GM13976 (cell line): ENCODE measurements at regions not wholly inside any gene's neighbourhood (a gene's known extent, or its start where the extent isn't known, plus 50 kb on each side); places are given as distances from the start of the nearest gene placed in this dataset.

Experiments
- DNase-seq: peaks from one replicate; pipeline ENCODE4 v3.0.0; 2012; ENCODE audit warnings: low spot score
- in situ Hi-C: fragments of 300-500 bp; cut with MboI; formaldehyde crosslinking; loops from one replicate; pipeline ENCODE4 v1.12.0; 2022; ENCODE audit warnings: low sequenced_read_pairs, mixed read lengths, inconsistent platforms; ENCODE audit not compliant: unreplicated experiment
- TF ChIP-seq, protein P1 (sequence below): IDR thresholded peaks from 2 replicates; pipeline ENCODE4 v1.5.1; 2012; ENCODE audit warnings: borderline replicate concordance, mild to moderate bottlenecking; ENCODE audit not compliant: insufficient read depth; ENCODE audit errors: extremely low read depth, missing control alignments, control extremely low read depth

DNA sequence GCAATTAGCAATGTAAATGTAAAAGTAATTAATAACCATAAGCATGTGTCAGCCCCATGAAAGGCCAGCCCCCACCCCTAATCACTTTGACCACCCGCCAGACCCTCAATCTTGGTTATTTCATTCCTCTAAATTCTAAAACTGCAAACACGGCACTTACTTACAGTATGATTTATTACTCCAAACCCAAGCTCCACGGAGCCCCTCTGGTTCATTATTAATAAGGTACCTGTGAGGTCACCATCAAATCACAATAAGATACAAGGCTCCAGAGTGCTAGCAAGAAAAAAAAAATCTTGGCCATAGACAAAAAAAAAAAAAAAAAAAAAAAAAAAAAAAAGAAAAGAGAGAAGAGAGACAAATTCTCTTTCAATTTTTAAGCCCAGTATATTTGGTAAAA is 879.5 kb downstream of the TDRD15 start:
- no peak for DNase-seq
- TF ChIP-seq, protein P1, sequence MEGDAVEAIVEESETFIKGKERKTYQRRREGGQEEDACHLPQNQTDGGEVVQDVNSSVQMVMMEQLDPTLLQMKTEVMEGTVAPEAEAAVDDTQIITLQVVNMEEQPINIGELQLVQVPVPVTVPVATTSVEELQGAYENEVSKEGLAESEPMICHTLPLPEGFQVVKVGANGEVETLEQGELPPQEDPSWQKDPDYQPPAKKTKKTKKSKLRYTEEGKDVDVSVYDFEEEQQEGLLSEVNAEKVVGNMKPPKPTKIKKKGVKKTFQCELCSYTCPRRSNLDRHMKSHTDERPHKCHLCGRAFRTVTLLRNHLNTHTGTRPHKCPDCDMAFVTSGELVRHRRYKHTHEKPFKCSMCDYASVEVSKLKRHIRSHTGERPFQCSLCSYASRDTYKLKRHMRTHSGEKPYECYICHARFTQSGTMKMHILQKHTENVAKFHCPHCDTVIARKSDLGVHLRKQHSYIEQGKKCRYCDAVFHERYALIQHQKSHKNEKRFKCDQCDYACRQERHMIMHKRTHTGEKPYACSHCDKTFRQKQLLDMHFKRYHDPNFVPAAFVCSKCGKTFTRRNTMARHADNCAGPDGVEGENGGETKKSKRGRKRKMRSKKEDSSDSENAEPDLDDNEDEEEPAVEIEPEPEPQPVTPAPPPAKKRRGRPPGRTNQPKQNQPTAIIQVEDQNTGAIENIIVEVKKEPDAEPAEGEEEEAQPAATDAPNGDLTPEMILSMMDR = no peak
- in situ Hi-C loops = no loop called here

DNA sequence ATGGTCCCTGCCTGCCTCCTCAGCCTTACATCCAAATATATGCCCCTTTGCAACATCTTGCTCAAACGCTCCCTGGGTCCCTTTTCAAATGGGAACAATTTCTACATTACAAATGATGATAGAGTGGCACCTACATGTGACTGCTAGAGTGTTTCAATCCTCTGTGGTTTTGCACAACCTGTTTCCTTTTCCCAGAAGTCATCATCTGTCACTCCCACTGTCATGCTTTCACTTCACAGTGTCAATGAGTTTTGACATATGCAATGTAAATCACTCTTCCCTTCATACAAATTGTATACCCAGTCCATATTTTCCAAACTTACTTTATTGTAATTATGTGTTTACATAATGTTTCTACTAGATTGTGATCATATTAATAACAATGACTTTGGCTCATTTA is 887.3 kb downstream of the TDRD15 start:
- in situ Hi-C loops = no loop called here
- no peak for DNase-seq
- TF ChIP-seq, protein P1 = no peak

DNA sequence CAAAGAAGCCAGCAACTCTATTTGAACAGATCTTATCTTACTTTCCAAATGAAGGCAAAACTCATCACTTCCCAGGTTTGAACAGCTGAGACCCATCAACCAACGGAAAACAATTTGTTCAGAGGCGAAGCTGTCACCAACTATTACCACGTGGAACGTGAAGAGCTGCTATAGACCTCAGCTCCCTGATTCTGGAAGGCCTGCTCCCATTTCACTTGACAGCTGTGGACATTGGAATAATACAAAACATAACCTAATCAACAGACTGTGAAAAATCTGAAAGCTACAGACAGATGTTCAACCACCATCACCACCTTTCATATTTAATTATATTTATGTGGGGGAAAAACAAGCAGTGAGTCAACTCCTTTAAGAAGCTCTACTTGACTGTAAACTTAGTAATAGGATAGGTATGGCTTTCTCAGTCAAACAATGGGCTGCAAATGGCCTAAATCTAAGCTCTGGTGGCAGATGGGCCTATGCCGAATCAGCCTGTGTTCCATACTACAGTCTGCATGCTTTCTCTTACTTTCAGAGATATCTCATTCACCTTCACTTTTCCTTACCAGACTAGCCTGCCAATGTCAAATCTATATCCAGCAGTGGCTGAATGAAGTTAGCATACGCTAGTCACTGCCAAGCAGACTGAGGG is 896.4 kb downstream of the TDRD15 start:
- in situ Hi-C loops = no loop called here
- no peak for DNase-seq
- TF ChIP-seq, protein P1 = no peak

DNA sequence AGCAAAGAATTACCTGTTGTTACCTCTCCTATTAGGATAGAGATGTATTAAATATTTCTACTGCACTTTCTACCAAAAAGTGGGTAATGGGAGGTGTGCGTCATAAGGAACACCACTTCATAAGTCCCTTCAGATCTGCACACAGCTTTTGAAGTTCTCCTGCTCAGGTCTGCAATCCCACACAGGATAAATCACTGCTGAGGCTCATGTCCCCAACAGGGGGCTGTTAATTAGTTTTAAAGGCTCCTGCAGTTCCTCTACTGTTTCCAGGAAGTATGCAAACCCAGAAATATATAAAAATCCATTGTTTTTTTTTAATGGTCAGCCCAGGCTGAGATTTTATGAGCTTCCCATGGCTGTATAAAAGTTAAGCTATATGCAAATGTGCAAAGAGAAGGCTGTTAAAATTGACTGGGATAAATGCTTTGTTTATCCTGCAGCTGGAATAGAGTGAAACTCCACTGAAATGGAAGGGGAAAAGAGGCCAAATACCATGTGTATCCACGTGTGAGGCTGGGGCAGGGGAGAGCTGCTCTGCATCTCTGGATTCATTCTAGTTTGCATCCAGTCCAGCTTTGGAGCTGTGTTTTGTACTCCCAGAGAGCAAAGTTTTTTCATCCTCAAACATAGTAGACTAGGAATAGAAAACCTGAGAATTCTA is 903.7 kb downstream of the TDRD15 start:
- in situ Hi-C loops = no loop called here
- DNase-seq = no peak
- TF ChIP-seq, protein P1 = no peak

DNA sequence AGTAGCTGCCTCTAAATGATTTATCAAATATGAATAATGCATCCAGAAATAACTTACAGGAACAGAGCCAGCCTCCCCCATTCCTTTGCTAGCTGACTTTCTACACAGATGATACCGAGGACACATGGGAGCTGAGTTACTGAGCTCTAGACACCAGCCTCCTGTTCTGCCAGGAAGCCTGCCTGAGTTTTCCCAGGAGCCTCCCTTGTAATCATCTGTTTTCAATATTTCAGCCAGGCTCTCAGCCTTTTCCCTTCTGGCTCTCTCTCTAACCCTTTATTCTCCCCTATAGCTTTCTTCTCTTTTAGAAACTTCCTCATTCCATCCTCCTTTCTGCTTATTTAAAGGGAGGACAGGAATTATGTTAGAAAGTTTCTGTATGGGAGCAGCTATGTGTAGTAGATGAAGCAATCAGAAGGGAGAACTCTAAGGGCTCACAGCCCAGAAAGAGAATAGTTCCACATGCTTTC is 911.6 kb downstream of the TDRD15 start:
- in situ Hi-C loops = no loop called here
- DNase-seq = no peak

DNA sequence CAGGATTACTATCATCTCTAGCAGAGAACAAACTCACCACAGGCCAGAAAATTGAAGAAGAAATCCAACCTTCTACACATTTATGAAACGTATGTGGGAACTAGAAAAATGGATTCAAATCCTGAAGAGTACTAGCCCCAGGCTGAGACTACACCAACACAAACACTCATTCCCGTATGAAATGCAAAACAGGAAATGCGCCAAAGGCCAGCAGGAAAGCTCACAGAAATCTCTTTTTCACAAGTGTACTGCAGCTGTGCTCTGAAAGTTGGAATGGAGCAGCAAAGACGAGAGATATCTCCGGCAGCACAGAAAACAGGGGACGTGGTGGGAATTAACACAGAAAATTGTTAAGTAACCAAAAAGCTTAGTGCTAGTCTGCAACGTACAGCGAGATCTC is 913.5 kb downstream of the TDRD15 start:
- TF ChIP-seq, protein P1 = no peak
- in situ Hi-C loops = no loop called here
- DNase-seq = no peak

More for the DNA sequence above, 911.6 kb downstream of the TDRD15 start:
- TF ChIP-seq, protein P1 = no peak

DNA sequence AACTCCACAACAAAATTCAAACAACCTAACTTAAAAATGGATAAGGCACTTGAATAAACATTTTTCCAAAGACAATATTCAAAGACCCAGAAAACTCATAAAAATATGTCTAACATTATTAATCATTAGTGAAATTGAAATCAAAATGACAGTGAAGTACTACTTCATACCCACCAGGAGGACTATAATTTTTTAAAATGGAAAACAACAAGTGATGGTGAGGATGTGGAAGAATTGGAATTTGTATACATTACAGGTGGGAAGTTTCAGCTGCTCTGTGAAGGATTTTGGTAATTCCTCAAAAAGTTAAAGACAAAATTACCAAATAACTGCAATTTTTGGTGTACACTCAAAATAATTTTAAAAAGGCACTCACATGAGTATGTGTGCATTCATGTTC is 920.0 kb downstream of the TDRD15 start:
- no peak for DNase-seq
- TF ChIP-seq, protein P1 = no peak
- in situ Hi-C loops = no loop called here
